ENCODE measurements at regions not wholly inside any gene's neighbourhood (a gene's known extent, or its start where the extent isn't known, plus 50 kb on each side); places are given as distances from the start of the nearest gene placed in this dataset.

DNA sequence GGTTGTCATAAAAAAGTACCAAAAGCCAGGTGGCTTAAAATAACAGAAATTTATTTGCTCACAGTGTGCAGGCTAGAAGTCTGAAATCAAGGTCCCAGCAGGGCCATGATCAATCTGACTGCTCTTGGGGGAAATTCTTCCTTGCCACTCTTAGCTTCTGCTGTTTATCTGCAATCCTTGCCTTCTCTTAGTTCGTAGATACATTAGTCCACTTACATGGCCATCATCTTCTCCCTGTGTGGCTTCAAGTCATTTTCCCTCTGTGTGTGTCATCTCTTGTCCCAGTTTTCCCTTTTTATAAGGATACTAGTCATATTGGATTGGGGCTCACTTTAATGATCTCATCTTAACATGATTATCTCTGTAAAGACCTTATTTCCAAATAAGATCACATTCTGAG is 124.0 kb upstream of the NCAM2 start:
- ATAC-seq: no peak
- WGBS (ENCODE audit: insufficient coverage, low coverage, missing lambda C conversion rate): 0% methylated on average over 1 of the region's 1 CpG
- Histone ChIP-seq H2AFZ (ENCODE audit: low read depth, low read length) (no peak overlapping the region), H3K27me3 (ENCODE audit: control insufficient read depth in 2 of 2, insufficient read depth in 2 of 2, low read length in 2 of 2) (no peaks in the 10 kb centered on the region), H3K36me3 (ENCODE audit: control insufficient read depth, insufficient read depth, low read length) (no peaks in the 10 kb centered on the region), H3K4me1 (replicated peaks in 1 of 2; ENCODE audit: control insufficient read depth in 2 of 2, insufficient read depth in 2 of 2, low read length in 2 of 2) (no peaks in the 10 kb centered on the region), H3K9me3 (replicated peaks; ENCODE audit: control insufficient read depth, insufficient read depth, low read depth, low read length) (no peaks in the 10 kb centered on the region; the same call in 1 of the 2 replicates), H3K79me2 (ENCODE audit: control insufficient read depth, insufficient read depth, low read length) (no peaks in the 10 kb centered on the region), H3K9ac (ENCODE audit: insufficient read depth in 1 of 2, low read depth in 2 of 2, low read length in 2 of 2) (no peak overlapping the region), H3K27ac (ENCODE audit: extremely low read depth, low read depth, low read length) (no peak overlapping the region), H3K4me3 (no peak overlapping the region), H3K4me2 (ENCODE audit: insufficient read depth, low read length) (no peak overlapping the region), H4K20me1 (replicated peaks; ENCODE audit: control insufficient read depth, insufficient read depth, low read length) (no peaks in the 10 kb centered on the region), H3K9me1 (ENCODE audit: control insufficient read depth, insufficient read depth, low read length) (no peaks in the 10 kb centered on the region)
- in situ Hi-C loops (cut with MboI) (no loop called here), intact Hi-C loops (cut with micrococcal nuclease) (no loop called here)
- TF ChIP-seq HES1 (IDR thresholded peaks at IDR 0.05; ENCODE audit: low read depth): no peak
- no peak for TF ChIP-seq ZKSCAN1 (IDR thresholded peaks at IDR 0.05; ENCODE audit: low read depth, low read length)
- TF ChIP-seq STAT5A (IDR thresholded peaks at IDR 0.05; ENCODE audit: borderline replicate concordance, low read length): no peak
- no peak for TF ChIP-seq ARID3B (CRISPR knock-in tag; IDR thresholded peaks at IDR 0.05; ENCODE audit: borderline replicate concordance)
- TF ChIP-seq ZBTB17 (CRISPR knock-in tag; IDR thresholded peaks at IDR 0.05): no peak
- TF ChIP-seq ZNF212 (CRISPR knock-in tag; IDR thresholded peaks at IDR 0.05): no peak
- TF ChIP-seq NCOA1 (IDR thresholded peaks at IDR 0.05; ENCODE audit: low read depth): no peak
- TF ChIP-seq, protein P1, sequence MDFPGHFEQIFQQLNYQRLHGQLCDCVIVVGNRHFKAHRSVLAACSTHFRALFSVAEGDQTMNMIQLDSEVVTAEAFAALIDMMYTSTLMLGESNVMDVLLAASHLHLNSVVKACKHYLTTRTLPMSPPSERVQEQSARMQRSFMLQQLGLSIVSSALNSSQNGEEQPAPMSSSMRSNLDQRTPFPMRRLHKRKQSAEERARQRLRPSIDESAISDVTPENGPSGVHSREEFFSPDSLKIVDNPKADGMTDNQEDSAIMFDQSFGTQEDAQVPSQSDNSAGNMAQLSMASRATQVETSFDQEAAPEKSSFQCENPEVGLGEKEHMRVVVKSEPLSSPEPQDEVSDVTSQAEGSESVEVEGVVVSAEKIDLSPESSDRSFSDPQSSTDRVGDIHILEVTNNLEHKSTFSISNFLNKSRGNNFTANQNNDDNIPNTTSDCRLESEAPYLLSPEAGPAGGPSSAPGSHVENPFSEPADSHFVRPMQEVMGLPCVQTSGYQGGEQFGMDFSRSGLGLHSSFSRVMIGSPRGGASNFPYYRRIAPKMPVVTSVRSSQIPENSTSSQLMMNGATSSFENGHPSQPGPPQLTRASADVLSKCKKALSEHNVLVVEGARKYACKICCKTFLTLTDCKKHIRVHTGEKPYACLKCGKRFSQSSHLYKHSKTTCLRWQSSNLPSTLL (IDR thresholded peaks at IDR 0.05): no peak
- TF ChIP-seq KAT8 (IDR thresholded peaks at IDR 0.05; ENCODE audit: low read depth): no peak
- TF ChIP-seq HINFP (tag; conservative IDR thresholded peaks at IDR 0.05; ENCODE audit: low read depth): no peak
- no peak for TF ChIP-seq ZNF311 (CRISPR knock-in tag; IDR thresholded peaks at IDR 0.05)
- no peak for TF ChIP-seq MIER1 (IDR thresholded peaks at IDR 0.05; ENCODE audit: low read depth)
- no peak for TF ChIP-seq PCBP1 (IDR thresholded peaks at IDR 0.05; ENCODE audit: low read depth, low read length, poor library complexity, severe bottlenecking)
- TF ChIP-seq, protein P2, sequence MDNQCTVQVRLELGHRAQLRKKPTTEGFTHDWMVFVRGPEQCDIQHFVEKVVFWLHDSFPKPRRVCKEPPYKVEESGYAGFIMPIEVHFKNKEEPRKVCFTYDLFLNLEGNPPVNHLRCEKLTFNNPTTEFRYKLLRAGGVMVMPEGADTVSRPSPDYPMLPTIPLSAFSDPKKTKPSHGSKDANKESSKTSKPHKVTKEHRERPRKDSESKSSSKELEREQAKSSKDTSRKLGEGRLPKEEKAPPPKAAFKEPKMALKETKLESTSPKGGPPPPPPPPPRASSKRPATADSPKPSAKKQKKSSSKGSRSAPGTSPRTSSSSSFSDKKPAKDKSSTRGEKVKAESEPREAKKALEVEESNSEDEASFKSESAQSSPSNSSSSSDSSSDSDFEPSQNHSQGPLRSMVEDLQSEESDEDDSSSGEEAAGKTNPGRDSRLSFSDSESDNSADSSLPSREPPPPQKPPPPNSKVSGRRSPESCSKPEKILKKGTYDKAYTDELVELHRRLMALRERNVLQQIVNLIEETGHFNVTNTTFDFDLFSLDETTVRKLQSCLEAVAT (IDR thresholded peaks at IDR 0.05): no peak
- POLR2A ChIA-PET: no interaction called here
- CTCF ChIA-PET (ENCODE audit: low intra/inter-chr PET ratio): no interaction called here
- DNase-seq (ENCODE audit: extremely low read depth in 1 of 4, low spot score in 3 of 4): no peak
- FAIRE-seq: no peak
- BruUV-seq (replicated peaks): no TSS peak

Measured in K562 (cell line).